DOHH2 (cell line): ENCODE measurements at regions not wholly inside any gene's neighbourhood (a gene's known extent, or its start where the extent isn't known, plus 50 kb on each side); places are given as distances from the start of the nearest gene placed in this dataset.

Source experiments
- CTCF ChIP-seq: fragments of 200-600 bp; sonication (generic); IDR thresholded peaks from one replicate; pipeline ENCODE4 v1.5.1; 2014; ENCODE audit warnings: antibody characterized with exemption, mild to moderate bottlenecking, low read depth, low read length; ENCODE audit not compliant: poor library complexity, severe bottlenecking
- EZH2phosphoT487 ChIP-seq: fragments of 200-600 bp; sonication (generic); IDR thresholded peaks from 2 replicates; pipeline ENCODE4 v1.6.1; 2017; ENCODE audit warnings: borderline replicate concordance, mild to moderate bottlenecking, antibody characterized with exemption, low read length, moderate library complexity, mixed read lengths

GRCh38 chr13:83007226-83007625 lies 875.0 kb downstream of the SLITRK1 start:
- TF ChIP-seq CTCF: no peak
- no peak for TF ChIP-seq EZH2phosphoT487
